GM12878 (cell line): ENCODE measurements at regions not wholly inside any gene's neighbourhood (a gene's known extent, or its start where the extent isn't known, plus 50 kb on each side); places are given as distances from the start of the nearest gene placed in this dataset.

ENCODE experiments used
- ATAC-seq: fragments of 200-7000 bp; cut with Tn5 transposase; 3 replicates; pipeline ENCODE4 v1.9.1; 2020; ENCODE audit warnings: mild to moderate bottlenecking, moderate library complexity
- BruUV-seq: library from RNA; stranded (reverse); fragments of 400-500 nt; replicated peaks from 2 replicates; lab custom pipeline; 2021; lab: Mats Ljungman, UMichigan
- CTCF ChIA-PET: fragments of 300-600 bp; sonication (Branson Sonifier 250); formaldehyde crosslinking; extraction: SDS; loops from one replicate; lab custom pipeline; 2021; ENCODE audit warnings: inconsistent platforms; lab: Yijun Ruan, JAX
- POLR2A ChIA-PET: fragments of 350-600 bp; formaldehyde crosslinking; extraction: SDS; loops from one replicate; lab custom pipeline; 2021; ENCODE audit warnings: inconsistent platforms; lab: Charles Lee
- RAD21 ChIA-PET: fragments of 300-600 bp; sonication (Branson Sonifier 250); formaldehyde crosslinking; loops from one replicate; lab custom pipeline; 2023; ENCODE audit warnings: antibody characterized with exemption; ENCODE audit not compliant: unreplicated experiment; lab: Charles Lee
- SMC1A ChIA-PET: fragments of 300-600 bp; sonication (Branson Sonifier 250); formaldehyde crosslinking; loops from one replicate; lab custom pipeline; 2023; ENCODE audit not compliant: unreplicated experiment, uncharacterized antibody; lab: Charles Lee
- DNase-seq: peaks from one replicate; pipeline ENCODE4 v3.0.0-alpha.2; 2011; ENCODE audit warnings: low read depth, low spot score
- FAIRE-seq: peaks from 3 replicates; lab custom pipeline; 2011; peaks lifted over from hg19 to GRCh38; lab: Jason Lieb, UNC
- H2AFZ ChIP-seq: 2 replicates; pipeline ENCODE4 v1.6.0; 2011; ENCODE audit warnings: low read depth, low read length, control low read depth; ENCODE audit not compliant: control insufficient read depth
- H3K27ac ChIP-seq: 2 replicates; pipeline ENCODE4 v1.5.1; 2011; ENCODE audit warnings: control low read depth; ENCODE audit not compliant: control insufficient read depth, insufficient read depth
- H3K27me3 ChIP-seq, 2 experiments: replicated peaks in 1 of 2; 2 replicates each; pipeline versions ENCODE4 v1.6.0 to v1.6.1; 2011; ENCODE audit warnings: low read length in 1 of 2; ENCODE audit not compliant: control insufficient read depth in 2 of 2, insufficient read depth in 2 of 2
- H3K36me3 ChIP-seq, 2 experiments: 2 replicates each; pipeline ENCODE4 v1.5.1; 2011; ENCODE audit warnings: low read length in 1 of 2; ENCODE audit not compliant: control insufficient read depth in 2 of 2, insufficient read depth in 2 of 2
- H3K4me1 ChIP-seq: 2 replicates; pipeline ENCODE4 v1.6.1; 2011; ENCODE audit warnings: mild to moderate bottlenecking, low read length, moderate library complexity, mixed read lengths; ENCODE audit not compliant: control insufficient read depth, insufficient read depth
- H3K4me2 ChIP-seq: 2 replicates; pipeline ENCODE4 v1.6.0; 2011; ENCODE audit warnings: control low read depth; ENCODE audit not compliant: control insufficient read depth, insufficient read depth
- H3K4me3 ChIP-seq: fragments of 200-600 bp; sonication (generic); 2 replicates; pipeline ENCODE4 v1.5.1; 2016
- H3K79me2 ChIP-seq: 2 replicates; pipeline ENCODE4 v1.6.0; 2011; ENCODE audit warnings: low read length; ENCODE audit not compliant: control insufficient read depth, insufficient read depth
- H3K9ac ChIP-seq: 2 replicates; pipeline ENCODE4 v1.8.0; 2011; ENCODE audit warnings: low read length, control low read depth, mixed read lengths; ENCODE audit not compliant: control insufficient read depth, insufficient read depth
- H3K9me3 ChIP-seq: replicated peaks from 3 replicates; pipeline ENCODE4 v1.5.1; 2011; ENCODE audit warnings: mild to moderate bottlenecking, low read length; ENCODE audit not compliant: control insufficient read depth, insufficient read depth
- H4K20me1 ChIP-seq: 2 replicates; pipeline ENCODE4 v1.6.0; 2011; ENCODE audit not compliant: control insufficient read depth, insufficient read depth
- E2F4 ChIP-seq: IDR thresholded peaks from 2 replicates; pipeline ENCODE4 v1.6.1; 2012; ENCODE audit warnings: low read depth, low read length, improper control_type of control experiment
- EED ChIP-seq: sonication (generic); IDR thresholded peaks from 2 replicates; pipeline ENCODE4 v1.6.1; 2016; ENCODE audit warnings: antibody characterized with exemption, low read depth
- FOXK2 ChIP-seq: fragments of 450-650 bp; IDR thresholded peaks from 2 replicates; pipeline ENCODE4 v1.6.1; 2017; ENCODE audit warnings: mild to moderate bottlenecking, moderate library complexity
- KDM1A ChIP-seq: fragments of 200-600 bp; sonication (generic); IDR thresholded peaks from 2 replicates; pipeline ENCODE4 v1.6.1; 2016; ENCODE audit warnings: borderline replicate concordance
- NFYB ChIP-seq: IDR thresholded peaks from 2 replicates; pipeline ENCODE4 v1.6.1; 2011; ENCODE audit warnings: low read depth, mild to moderate bottlenecking, low read length, improper control_type of control experiment, moderate library complexity; ENCODE audit not compliant: insufficient read depth
- NR2C1 ChIP-seq: fragments of 450-650 bp; IDR thresholded peaks from 2 replicates; pipeline ENCODE4 v1.6.1; 2017; ENCODE audit warnings: antibody characterized with exemption, mild to moderate bottlenecking, moderate library complexity
- NR2C2 ChIP-seq: IDR thresholded peaks from 2 replicates; pipeline ENCODE4 v1.6.1; 2011; ENCODE audit warnings: borderline replicate concordance, low read depth; ENCODE audit not compliant: control insufficient read depth, insufficient read length
- NR2F1 ChIP-seq: fragments of 450-650 bp; conservative IDR thresholded peaks from 2 replicates; pipeline ENCODE4 v1.6.1; 2017; ENCODE audit warnings: mild to moderate bottlenecking
- RCOR1 ChIP-seq: conservative IDR thresholded peaks from 2 replicates; pipeline ENCODE4 v1.6.1; 2012; ENCODE audit warnings: low read depth, low read length, improper control_type of control experiment
- RELA ChIP-seq: fragments of 450-650 bp; IDR thresholded peaks from 2 replicates; pipeline ENCODE4 v1.8.0; 2014; ENCODE audit warnings: borderline replicate concordance; ENCODE audit not compliant: partially characterized antibody
- REST ChIP-seq: IDR thresholded peaks from 2 replicates; pipeline ENCODE4 v1.6.1; 2012; ENCODE audit warnings: mild to moderate bottlenecking, low read depth, low read length
- SIN3A ChIP-seq: IDR thresholded peaks from 2 replicates; pipeline ENCODE4 v1.6.1; 2012; ENCODE audit warnings: low read depth, low read length, improper control_type of control experiment
- SIX5 ChIP-seq: IDR thresholded peaks from 2 replicates; pipeline ENCODE4 v1.6.1; 2011; ENCODE audit warnings: mild to moderate bottlenecking, low read depth, low read length, moderate library complexity; ENCODE audit not compliant: severe bottlenecking
- SMAD5 ChIP-seq: IDR thresholded peaks from 2 replicates; pipeline ENCODE4 v1.6.1; 2016; ENCODE audit warnings: antibody characterized with exemption, low read depth
- SMARCA5 ChIP-seq: fragments of 450-650 bp; IDR thresholded peaks from 2 replicates; pipeline ENCODE4 v1.6.1; 2017; ENCODE audit warnings: mild to moderate bottlenecking
- SP1 ChIP-seq: IDR thresholded peaks from one replicate; pipeline ENCODE4 v1.6.1; 2011; ENCODE audit warnings: low read depth, low read length
- STAT3 ChIP-seq: IDR thresholded peaks from 2 replicates; pipeline ENCODE4 v1.6.1; 2011; ENCODE audit warnings: low read depth, low read length, improper control_type of control experiment
- SUZ12 ChIP-seq: fragments of 200-600 bp; sonication (generic); IDR thresholded peaks from one replicate; pipeline ENCODE4 v1.6.1; 2018; ENCODE audit warnings: antibody characterized with exemption, mild to moderate bottlenecking; ENCODE audit not compliant: unreplicated experiment
- USF2 ChIP-seq: IDR thresholded peaks from 2 replicates; pipeline ENCODE4 v1.6.1; 2011; ENCODE audit warnings: low read depth, low read length, improper control_type of control experiment, borderline replicate concordance
- ZNF207 ChIP-seq: fragments of 450-650 bp; IDR thresholded peaks from 2 replicates; pipeline ENCODE4 v1.6.1; 2014; ENCODE audit warnings: antibody characterized with exemption, mild to moderate bottlenecking, borderline replicate concordance
- ZNF217 ChIP-seq: fragments of 450-650 bp; IDR thresholded peaks from 2 replicates; pipeline ENCODE4 v1.6.1; 2017; ENCODE audit warnings: antibody characterized with exemption, mild to moderate bottlenecking
- ZNF384 ChIP-seq: IDR thresholded peaks from 2 replicates; pipeline ENCODE4 v1.6.1; 2012; ENCODE audit warnings: low read depth, mild to moderate bottlenecking, low read length, improper control_type of control experiment, borderline replicate concordance
- WGBS: methylation state at CpG from one replicate; pipeline ENCODE4 v1.1.6; 2016; ENCODE audit warnings: low lambda C conversion rate; ENCODE audit not compliant: insufficient replicate concordance, insufficient coverage; ENCODE audit errors: missing lambda C conversion rate; 5-methylcytosine and 5-hydroxymethylcytosine counted together
- in situ Hi-C: fragments of 300-500 bp; cut with MboI; formaldehyde crosslinking; loops from 9 replicates; pipeline ENCODE4 v1.14.3; 2018; ENCODE audit warnings: mixed read lengths
- intact Hi-C: fragments of 100-400 bp; cut with micrococcal nuclease; formaldehyde crosslinking; loops from one replicate; pipeline ENCODE4 v1.14.2; 2022; ENCODE audit not compliant: unreplicated experiment

- TF ChIP-seq REST: no peak
- TF ChIP-seq NR2C1: no peak
- no peak for TF ChIP-seq RELA
- no peak for TF ChIP-seq NR2C2
- TF ChIP-seq SIN3A: no peak
- TF ChIP-seq STAT3: no peak
- no peak for TF ChIP-seq SP1
- TF ChIP-seq RCOR1: no peak
These were observed 261.8 kb upstream of the KIF2B start (continued) for GRCh38 chr17:53560953-53561352.

- Histone ChIP-seq H3K9ac (no peak overlapping the region), H3K79me2 (no peaks in the 10 kb centered on the region), H2AFZ (no peak overlapping the region), H3K9me3 (no peaks in the 10 kb centered on the region), H3K4me3 (no peak overlapping the region), H3K27me3 (no peaks in the 10 kb centered on the region), H3K27ac (no peak overlapping the region), H3K36me3 (no peaks in the 10 kb centered on the region), H3K4me2 (no peak overlapping the region), H3K4me1 (no peaks in the 10 kb centered on the region), H4K20me1 (no peaks in the 10 kb centered on the region)
- ChIA-PET CTCF (no interaction called here), SMC1A (no interaction called here), RAD21 (no interaction called here), POLR2A (no interaction called here)
- intact Hi-C loops (no loop called here), in situ Hi-C loops (no loop called here)
- no peak for FAIRE-seq
- no TSS peak for BruUV-seq
- 28% methylated on average over 4 of the region's 4 CpGs for WGBS
- DNase-seq: no peak
- no peak for ATAC-seq
- TF ChIP-seq E2F4 (no peak), ZNF217 (no peak), ZNF384 (no peak), SMARCA5 (no peak), SUZ12 (no peak), KDM1A (no peak), USF2 (no peak), NFYB (no peak), SMAD5 (no peak), FOXK2 (no peak), ZNF207 (no peak), EED (no peak), NR2F1 (no peak), SIX5 (no peak)
These were observed 274.5 kb upstream of the KIF2B start for GRCh38 chr17:53548252-53548651.
